DMS53 treated with DMSO at 0.1 percent for 48 hours (cell line): ENCODE measurements at regions not wholly inside any gene's neighbourhood (a gene's known extent, or its start where the extent isn't known, plus 50 kb on each side); places are given as distances from the start of the nearest gene placed in this dataset.
"Not testable (repeated sequence)": the region's sequence is repeated elsewhere in the genome, so short reads cannot be mapped to it uniquely, and the experiment has no call there.

Experiments used
- DNase-seq: peaks from one replicate; lab custom pipeline; 2025; ENCODE audit not compliant: unreplicated experiment; lab: John Stamatoyannopoulos, UW

- no peak for DNase-seq
These were observed 155.8 kb upstream of the FOXN3 start for GRCh38 chr14:89572596-89573398.

- DNase-seq = no peak
These were observed 154.5 kb upstream of the FOXN3 start for GRCh38 chr14:89571491-89571890.

- DNase-seq = no peak
These were observed 149.8 kb upstream of the FOXN3 start for GRCh38 chr14:89566644-89567415.

GRCh38 chr14:89566180-89566579, 149.1 kb upstream of the FOXN3 start:
- no peak for DNase-seq

GRCh38 chr14:89565607-89566006, 148.6 kb upstream of the FOXN3 start:
- no peak for DNase-seq

- no peak for DNase-seq
These were observed 148.0 kb upstream of the FOXN3 start for GRCh38 chr14:89564989-89565388.

GRCh38 chr14:89564286-89564957, 147.4 kb upstream of the FOXN3 start:
- no peak for DNase-seq

- DNase-seq = no peak
These were observed 146.4 kb upstream of the FOXN3 start for GRCh38 chr14:89563471-89563870.

- no peak for DNase-seq
These were observed 134.9 kb upstream of the FOXN3 start for GRCh38 chr14:89551955-89552354.

GRCh38 chr14:89551432-89551831, 134.4 kb upstream of the FOXN3 start:
- DNase-seq = no peak

GRCh38 chr14:89550821-89551220, 133.8 kb upstream of the FOXN3 start:
- DNase-seq = no peak

GRCh38 chr14:89549381-89550125, 132.5 kb upstream of the FOXN3 start:
- no peak for DNase-seq

- not testable (repeated sequence) for DNase-seq
These were observed 130.0 kb upstream of the FOXN3 start for GRCh38 chr14:89547047-89547446.

- DNase-seq = no peak
These were observed 127.7 kb upstream of the FOXN3 start for GRCh38 chr14:89544636-89545301.

- DNase-seq = no peak
These were observed 126.4 kb upstream of the FOXN3 start for GRCh38 chr14:89543425-89543790.

GRCh38 chr14:89542786-89543424, 125.9 kb upstream of the FOXN3 start:
- no peak for DNase-seq

GRCh38 chr14:89540830-89541470, 123.9 kb upstream of the FOXN3 start:
- no peak for DNase-seq

- DNase-seq = no peak
These were observed 123.2 kb upstream of the FOXN3 start for GRCh38 chr14:89540009-89540829.

- no peak for DNase-seq
These were observed 120.9 kb upstream of the FOXN3 start for GRCh38 chr14:89537911-89538310.
